OCI-LY7 (cell line): ENCODE measurements at regions not wholly inside any gene's neighbourhood (a gene's known extent, or its start where the extent isn't known, plus 50 kb on each side); places are given as distances from the start of the nearest gene placed in this dataset.
"Not testable (repeated sequence)": the region's sequence is repeated elsewhere in the genome, so short reads cannot be mapped to it uniquely, and the experiment has no call there.

ENCODE experiments used
- BruUV-seq: library from RNA; stranded (reverse); fragments of 400-500 nt; replicated peaks from 2 replicates; lab custom pipeline; 2021; lab: Mats Ljungman, UMichigan
- CTCF ChIA-PET: fragments of 300-600 bp; sonication (Branson Sonifier 250); formaldehyde crosslinking; loops from one replicate; lab custom pipeline; 2022; ENCODE audit warnings: antibody characterized with exemption; ENCODE audit not compliant: unreplicated experiment; lab: Charles Lee
- POLR2A ChIA-PET: fragments of 300-600 bp; sonication (Branson Sonifier 250); formaldehyde crosslinking; loops from one replicate; lab custom pipeline; 2022; ENCODE audit warnings: antibody characterized with exemption; lab: Charles Lee
- DNase-seq: peaks from one replicate; pipeline ENCODE4 v3.0.0-alpha.2; 2015; ENCODE audit warnings: low spot score
- H2AFZ ChIP-seq: fragments of 200-600 bp; sonication (generic), shearing (Covaris generic); 2 replicates; pipeline ENCODE4 v1.6.1; 2014; ENCODE audit warnings: mild to moderate bottlenecking, antibody characterized with exemption, low read length, moderate library complexity
- H3K27ac ChIP-seq: fragments of 200-600 bp; sonication (generic); 2 replicates; pipeline ENCODE4 v1.5.1; 2014; ENCODE audit warnings: mixed run types, low read depth, mild to moderate bottlenecking, moderate library complexity, low read length, inconsistent platforms; ENCODE audit not compliant: poor library complexity, severe bottlenecking
- H3K36me3 ChIP-seq: fragments of 200-600 bp; sonication (generic); 2 replicates; pipeline ENCODE4 v1.6.1; 2014; ENCODE audit warnings: mild to moderate bottlenecking, antibody characterized with exemption, low read length, moderate library complexity, mixed read lengths; ENCODE audit not compliant: insufficient read depth
- H3K4me1 ChIP-seq: fragments of 200-600 bp; sonication (generic); 2 replicates; pipeline ENCODE4 v1.5.1; 2014; ENCODE audit warnings: mild to moderate bottlenecking, low read length; ENCODE audit not compliant: insufficient read depth, poor library complexity, severe bottlenecking
- H3K4me2 ChIP-seq: fragments of 200-600 bp; sonication (generic); 2 replicates; pipeline ENCODE4 v1.6.1; 2014; ENCODE audit warnings: mild to moderate bottlenecking, low read length
- H3K4me3 ChIP-seq: fragments of 200-600 bp; sonication (generic); 2 replicates; pipeline ENCODE4 v1.5.1; 2014; ENCODE audit warnings: mild to moderate bottlenecking, low read depth, low read length; ENCODE audit not compliant: poor library complexity, severe bottlenecking
- H3K79me2 ChIP-seq: fragments of 200-600 bp; sonication (generic); 2 replicates; pipeline ENCODE4 v1.6.1; 2016; ENCODE audit warnings: low read depth, mild to moderate bottlenecking, low read length, moderate library complexity, mixed read lengths; ENCODE audit not compliant: insufficient read depth
- H3K9me2 ChIP-seq: fragments of 200-600 bp; sonication (generic); 2 replicates; pipeline ENCODE4 v1.6.1; 2016; ENCODE audit warnings: mild to moderate bottlenecking, low read length, mixed read lengths; ENCODE audit not compliant: insufficient read depth
- H3K9me3 ChIP-seq: fragments of 200-600 bp; sonication (generic); 2 replicates; pipeline ENCODE4 v1.6.1; 2014; ENCODE audit warnings: mild to moderate bottlenecking, mixed run types, low read length, mixed read lengths
- H4K20me1 ChIP-seq: fragments of 200-600 bp; sonication (generic); 2 replicates; pipeline ENCODE4 v1.6.1; 2014; ENCODE audit warnings: mild to moderate bottlenecking, antibody characterized with exemption, low read length, moderate library complexity, mixed read lengths; ENCODE audit not compliant: insufficient read depth
- EZH2phosphoT487 ChIP-seq: fragments of 200-600 bp; sonication (generic); IDR thresholded peaks from 2 replicates; pipeline ENCODE4 v1.6.1; 2018; ENCODE audit warnings: low read depth, borderline replicate concordance, mild to moderate bottlenecking, mixed run types, antibody characterized with exemption, low read length, moderate library complexity, mixed read lengths
- intact Hi-C: fragments of 100-400 bp; cut with micrococcal nuclease; formaldehyde crosslinking; loops from one replicate; pipeline ENCODE4 v1.10.0; 2022; ENCODE audit not compliant: unreplicated experiment
- TF ChIP-seq, protein P1 (sequence below): fragments of 200-600 bp; sonication (generic); conservative IDR thresholded peaks from 2 replicates; pipeline ENCODE4 v1.5.1; 2014; ENCODE audit warnings: mild to moderate bottlenecking, antibody characterized with exemption, low read length, moderate library complexity, mixed read lengths

DNA sequence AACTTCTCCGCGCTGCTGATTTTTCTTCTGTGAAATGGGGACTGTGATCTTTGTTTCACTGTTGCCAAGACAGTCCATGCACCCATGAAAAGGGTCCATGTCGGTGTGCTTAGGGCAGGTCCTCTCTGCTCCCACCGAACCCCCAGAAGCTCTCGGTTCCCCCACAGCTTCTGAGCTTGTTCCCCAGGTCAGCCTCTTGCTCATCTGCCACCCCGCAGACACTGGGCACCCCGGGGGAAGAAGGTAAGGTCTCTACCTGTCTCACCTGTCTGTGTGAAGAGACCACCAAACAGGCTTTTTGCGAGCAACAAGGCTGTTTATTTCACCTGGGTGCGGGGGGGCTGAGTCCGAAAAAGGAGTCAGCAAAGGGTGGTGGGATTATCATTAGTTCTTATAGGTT is 66.2 kb upstream of the NANOS1 start:
- no peaks in the 10 kb centered on the region for H3K4me1 ChIP-seq
- H3K36me3 ChIP-seq = no peaks in the 10 kb centered on the region
- no peak overlapping the region for H3K27ac ChIP-seq
- H3K9me2 ChIP-seq = no peaks in the 10 kb centered on the region
- H3K79me2 ChIP-seq = no peaks in the 10 kb centered on the region
- H3K4me3 ChIP-seq = no peak overlapping the region
- intact Hi-C loops = no loop called here
- TF ChIP-seq, protein P1, sequence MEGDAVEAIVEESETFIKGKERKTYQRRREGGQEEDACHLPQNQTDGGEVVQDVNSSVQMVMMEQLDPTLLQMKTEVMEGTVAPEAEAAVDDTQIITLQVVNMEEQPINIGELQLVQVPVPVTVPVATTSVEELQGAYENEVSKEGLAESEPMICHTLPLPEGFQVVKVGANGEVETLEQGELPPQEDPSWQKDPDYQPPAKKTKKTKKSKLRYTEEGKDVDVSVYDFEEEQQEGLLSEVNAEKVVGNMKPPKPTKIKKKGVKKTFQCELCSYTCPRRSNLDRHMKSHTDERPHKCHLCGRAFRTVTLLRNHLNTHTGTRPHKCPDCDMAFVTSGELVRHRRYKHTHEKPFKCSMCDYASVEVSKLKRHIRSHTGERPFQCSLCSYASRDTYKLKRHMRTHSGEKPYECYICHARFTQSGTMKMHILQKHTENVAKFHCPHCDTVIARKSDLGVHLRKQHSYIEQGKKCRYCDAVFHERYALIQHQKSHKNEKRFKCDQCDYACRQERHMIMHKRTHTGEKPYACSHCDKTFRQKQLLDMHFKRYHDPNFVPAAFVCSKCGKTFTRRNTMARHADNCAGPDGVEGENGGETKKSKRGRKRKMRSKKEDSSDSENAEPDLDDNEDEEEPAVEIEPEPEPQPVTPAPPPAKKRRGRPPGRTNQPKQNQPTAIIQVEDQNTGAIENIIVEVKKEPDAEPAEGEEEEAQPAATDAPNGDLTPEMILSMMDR = no peak
- TF ChIP-seq EZH2phosphoT487 = no peak
- POLR2A ChIA-PET = no interaction called here
- CTCF ChIA-PET = no interaction called here
- no peak for DNase-seq
- no peak overlapping the region for H3K4me2 ChIP-seq
- H2AFZ ChIP-seq = no peak overlapping the region
- BruUV-seq = no TSS peak
- no peaks in the 10 kb centered on the region for H3K9me3 ChIP-seq
- H4K20me1 ChIP-seq = no peaks in the 10 kb centered on the region

DNA sequence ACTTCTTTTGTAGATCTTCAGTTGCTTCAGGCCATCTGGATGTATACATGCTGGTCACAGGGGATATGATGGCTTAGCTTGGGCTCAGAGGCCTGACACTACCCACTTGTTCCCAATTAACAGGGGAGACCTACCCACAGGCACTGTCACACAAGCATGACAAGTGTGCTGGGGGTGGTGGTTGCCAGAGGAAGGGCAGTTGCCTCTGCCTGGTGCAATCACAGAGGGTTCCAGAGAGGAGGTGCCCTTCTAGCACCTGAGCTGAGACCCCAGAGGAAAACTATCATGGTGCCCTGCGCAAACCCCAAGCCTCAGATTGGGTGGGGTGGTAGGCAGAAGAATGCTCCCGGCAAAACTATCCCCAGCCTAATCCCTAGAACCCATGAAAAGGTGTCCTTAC is 65.6 kb upstream of the NANOS1 start:
- ChIA-PET CTCF (no interaction called here), POLR2A (no interaction called here)
- intact Hi-C loops = no loop called here

DNA sequence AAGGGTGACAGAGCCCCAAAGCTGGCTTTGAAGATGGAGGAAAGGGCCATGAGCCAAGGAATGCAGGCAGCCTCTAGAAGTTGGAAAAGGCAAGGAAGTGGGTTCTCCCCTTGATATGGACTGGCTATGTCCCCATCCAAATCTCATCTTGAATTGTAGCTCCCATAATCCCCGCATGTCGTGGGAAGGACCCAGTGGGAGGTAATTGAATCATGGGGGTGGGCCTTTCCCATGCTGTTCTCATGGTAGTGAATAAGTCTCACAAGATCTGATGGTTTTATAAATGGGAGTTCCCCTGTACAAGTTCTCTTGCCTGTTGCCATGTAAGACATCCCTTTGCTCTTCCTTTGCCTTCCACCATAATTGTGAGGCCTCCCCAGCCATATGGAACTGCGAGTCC is 65.0 kb upstream of the NANOS1 start:
- intact Hi-C loops = not testable (repeated sequence)

More for the DNA sequence above, 65.6 kb upstream of the NANOS1 start:
- Histone ChIP-seq H3K9me3 (no peaks in the 10 kb centered on the region), H3K4me3 (no peak overlapping the region), H2AFZ (no peak overlapping the region), H4K20me1 (no peaks in the 10 kb centered on the region), H3K79me2 (no peaks in the 10 kb centered on the region), H3K4me1 (no peaks in the 10 kb centered on the region), H3K36me3 (no peaks in the 10 kb centered on the region), H3K27ac (no peak overlapping the region), H3K4me2 (no peak overlapping the region), H3K9me2 (no peaks in the 10 kb centered on the region)
- BruUV-seq = no TSS peak
- TF ChIP-seq, protein P1 = no peak
- no peak for TF ChIP-seq EZH2phosphoT487
- DNase-seq = no peak

More for the DNA sequence above, 65.0 kb upstream of the NANOS1 start:
- POLR2A ChIA-PET, H3K36me3 ChIP-seq, BruUV-seq, H3K4me3 ChIP-seq, CTCF ChIA-PET, H3K4me1 ChIP-seq, H3K27ac ChIP-seq, H3K9me2 ChIP-seq, H3K9me3 ChIP-seq, H3K4me2 ChIP-seq, H2AFZ ChIP-seq, H3K79me2 ChIP-seq, H4K20me1 ChIP-seq, DNase-seq: not testable (repeated sequence)
